Effector memory CD8-positive, alpha-beta T cell (primary cell): ENCODE measurements at regions not wholly inside any gene's neighbourhood (a gene's known extent, or its start where the extent isn't known, plus 50 kb on each side); places are given as distances from the start of the nearest gene placed in this dataset.

Source experiments
- ATAC-seq: fragments of 150-1000 bp; cut with Tn5 transposase; replicated peaks from 2 replicates; pipeline ENCODE4 v1.10.0; 2021; ENCODE audit warnings: mild to moderate bottlenecking, moderate library complexity
- DNase-seq, 3 experiments: peaks; one replicate each; pipeline ENCODE4 v3.0.0; 2021
- H3K27ac Mint-ChIP-seq, 2 donors: one replicate each; pipeline ENCODE4 v1.8.0; 2022; ENCODE audit warnings: mild to moderate bottlenecking in 2 of 2, mixed read lengths in 2 of 2, moderate library complexity in 2 of 2
- H3K27me3 Mint-ChIP-seq, 2 donors: one replicate each; pipeline ENCODE4 v1.8.0; 2022; ENCODE audit warnings: mixed read lengths in 2 of 2
- H3K36me3 Mint-ChIP-seq: one replicate; pipeline ENCODE4 v1.8.0; 2022; ENCODE audit warnings: mild to moderate bottlenecking, moderate library complexity, mixed read lengths; ENCODE audit not compliant: insufficient read depth
- H3K4me1 Mint-ChIP-seq, 2 donors: one replicate each; pipeline ENCODE4 v1.8.0; 2022; ENCODE audit warnings: low read depth in 2 of 2, mixed read lengths in 2 of 2
- H3K4me3 Mint-ChIP-seq, 2 donors: one replicate each; pipeline ENCODE4 v1.8.0; 2022; ENCODE audit warnings: mild to moderate bottlenecking in 2 of 2, mixed read lengths in 2 of 2, moderate library complexity in 2 of 2
- H3K9me3 Mint-ChIP-seq, 2 donors: one replicate each; pipeline ENCODE4 v1.8.0; 2022; ENCODE audit warnings: mixed read lengths in 2 of 2

- ATAC-seq: no peak
- no peak overlapping the region for H3K27ac Mint-ChIP-seq
- no peaks in the 10 kb centered on the region for H3K4me1 Mint-ChIP-seq
- peaks cover 4 to 11% of the 10 kb centered on the region in 2 donors for H3K9me3 Mint-ChIP-seq
- DNase-seq: no peak
- no peak overlapping the region for H3K4me3 Mint-ChIP-seq
- no peaks in the 10 kb centered on the region for H3K36me3 Mint-ChIP-seq
- no peaks in the 10 kb centered on the region for H3K27me3 Mint-ChIP-seq
These were observed 775.7 kb upstream of the IGFBP3 start for GRCh38 chr7:46696741-46697140.

- H3K4me3 Mint-ChIP-seq: no peak overlapping the region
- ATAC-seq (no peak), DNase-seq (no peak)
- H3K9me3 Mint-ChIP-seq: peaks cover 2 to 11% of the 10 kb centered on the region in 2 donors
- H3K27ac Mint-ChIP-seq: no peak overlapping the region
- no peaks in the 10 kb centered on the region for H3K27me3 Mint-ChIP-seq
- H3K4me1 Mint-ChIP-seq: no peaks in the 10 kb centered on the region
- H3K36me3 Mint-ChIP-seq: no peaks in the 10 kb centered on the region
These were observed 774.1 kb upstream of the IGFBP3 start for GRCh38 chr7:46695051-46695708.

- ATAC-seq: no peak
- H3K4me1 Mint-ChIP-seq: no peaks in the 10 kb centered on the region
- H3K36me3 Mint-ChIP-seq: no peaks in the 10 kb centered on the region
- no peak overlapping the region for H3K4me3 Mint-ChIP-seq
- DNase-seq: no peak
- no peak overlapping the region for H3K27ac Mint-ChIP-seq
- peaks cover 2 to 11% of the 10 kb centered on the region in 2 donors for H3K9me3 Mint-ChIP-seq
- no peaks in the 10 kb centered on the region for H3K27me3 Mint-ChIP-seq
These were observed 773.0 kb upstream of the IGFBP3 start for GRCh38 chr7:46694058-46694457.

GRCh38 chr7:46687203-46687602 is 766.1 kb upstream of the IGFBP3 start:
- Mint-ChIP-seq H3K36me3 (no peaks in the 10 kb centered on the region), H3K27me3 (no peaks in the 10 kb centered on the region), H3K4me1 (no peaks in the 10 kb centered on the region), H3K9me3 (peaks cover 0 to 4% of the 10 kb centered on the region in 2 donors), H3K27ac (no peak overlapping the region), H3K4me3 (no peak overlapping the region)
- ATAC-seq (no peak), DNase-seq (no peak)

- Mint-ChIP-seq H3K4me3 (no peak overlapping the region), H3K36me3 (no peaks in the 10 kb centered on the region), H3K4me1 (no peaks in the 10 kb centered on the region), H3K27ac (no peak overlapping the region), H3K27me3 (no peaks in the 10 kb centered on the region), H3K9me3 (peaks cover 0 to 7% of the 10 kb centered on the region in 2 donors)
- DNase-seq (no peak), ATAC-seq (no peak)
These were observed 764.0 kb upstream of the IGFBP3 start for GRCh38 chr7:46685051-46685450.

- Mint-ChIP-seq H3K27me3 (no peaks in the 10 kb centered on the region), H3K4me1 (no peaks in the 10 kb centered on the region), H3K27ac (no peak overlapping the region), H3K36me3 (no peaks in the 10 kb centered on the region), H3K9me3 (peaks cover 5 to 7% of the 10 kb centered on the region in 2 donors), H3K4me3 (no peak overlapping the region)
- no peak for DNase-seq
- no peak for ATAC-seq
These were observed 762.0 kb upstream of the IGFBP3 start for GRCh38 chr7:46682836-46683624.

GRCh38 chr7:46681865-46682503 is 760.9 kb upstream of the IGFBP3 start:
- no peak overlapping the region for H3K4me3 Mint-ChIP-seq
- H3K27ac Mint-ChIP-seq: no peak overlapping the region
- no peak for DNase-seq
- no peaks in the 10 kb centered on the region for H3K36me3 Mint-ChIP-seq
- no peaks in the 10 kb centered on the region for H3K27me3 Mint-ChIP-seq
- no peak for ATAC-seq
- H3K9me3 Mint-ChIP-seq: peaks cover 6 to 7% of the 10 kb centered on the region in 2 donors
- no peaks in the 10 kb centered on the region for H3K4me1 Mint-ChIP-seq

GRCh38 chr7:46680147-46680546 is 759.1 kb upstream of the IGFBP3 start:
- no peak for ATAC-seq
- Mint-ChIP-seq H3K9me3 (peaks cover 5 to 7% of the 10 kb centered on the region in 2 donors), H3K36me3 (no peaks in the 10 kb centered on the region), H3K4me3 (no peak overlapping the region), H3K27me3 (no peaks in the 10 kb centered on the region), H3K4me1 (no peaks in the 10 kb centered on the region), H3K27ac (no peak overlapping the region)
- no peak for DNase-seq

- Mint-ChIP-seq H3K27me3 (no peaks in the 10 kb centered on the region), H3K4me1 (no peaks in the 10 kb centered on the region), H3K27ac (no peak overlapping the region), H3K4me3 (no peak overlapping the region), H3K36me3 (no peaks in the 10 kb centered on the region), H3K9me3 (peaks cover 5 to 7% of the 10 kb centered on the region in 2 donors)
- no peak for DNase-seq
- ATAC-seq: no peak
These were observed 758.6 kb upstream of the IGFBP3 start for GRCh38 chr7:46679671-46680070.

- Mint-ChIP-seq H3K36me3 (no peaks in the 10 kb centered on the region), H3K4me3 (no peak overlapping the region), H3K27ac (no peak overlapping the region), H3K4me1 (no peaks in the 10 kb centered on the region), H3K9me3 (peaks cover 5 to 7% of the 10 kb centered on the region in 2 donors), H3K27me3 (no peaks in the 10 kb centered on the region)
- ATAC-seq: no peak
- DNase-seq: no peak
These were observed 757.3 kb upstream of the IGFBP3 start for GRCh38 chr7:46678421-46678820.

- Mint-ChIP-seq H3K9me3 (peaks cover 2 to 7% of the 10 kb centered on the region in 2 donors), H3K27ac (no peak overlapping the region), H3K27me3 (no peaks in the 10 kb centered on the region), H3K36me3 (no peaks in the 10 kb centered on the region), H3K4me3 (no peak overlapping the region), H3K4me1 (no peaks in the 10 kb centered on the region)
- ATAC-seq: no peak
- no peak for DNase-seq
These were observed 754.4 kb upstream of the IGFBP3 start for GRCh38 chr7:46675456-46675855.

- H3K27me3 Mint-ChIP-seq: no peaks in the 10 kb centered on the region
- ATAC-seq (no peak), DNase-seq (no peak)
- no peak overlapping the region for H3K4me3 Mint-ChIP-seq
- H3K36me3 Mint-ChIP-seq: no peaks in the 10 kb centered on the region
- no peak overlapping the region for H3K27ac Mint-ChIP-seq
- peaks cover 0 to 2% of the 10 kb centered on the region in 2 donors for H3K9me3 Mint-ChIP-seq
- no peaks in the 10 kb centered on the region for H3K4me1 Mint-ChIP-seq
These were observed 751.8 kb upstream of the IGFBP3 start for GRCh38 chr7:46672861-46673260.

- no peak overlapping the region for H3K27ac Mint-ChIP-seq
- ATAC-seq: no peak
- DNase-seq: no peak
- H3K4me3 Mint-ChIP-seq: no peak overlapping the region
- H3K27me3 Mint-ChIP-seq: no peaks in the 10 kb centered on the region
- no peaks in the 10 kb centered on the region for H3K36me3 Mint-ChIP-seq
- H3K4me1 Mint-ChIP-seq: no peaks in the 10 kb centered on the region
- H3K9me3 Mint-ChIP-seq: no peaks in the 10 kb centered on the region
These were observed 750.2 kb upstream of the IGFBP3 start for GRCh38 chr7:46671108-46671769.
